Colon (tissue), 2 donors: ENCODE measurements at regions not wholly inside any gene's neighbourhood (a gene's known extent, or its start where the extent isn't known, plus 50 kb on each side); places are given as distances from the start of the nearest gene placed in this dataset.
"Not testable (repeated sequence)": the region's sequence is repeated elsewhere in the genome, so short reads cannot be mapped to it uniquely, and the experiment has no call there.

Source experiments
- FAIRE-seq: peaks from 2 replicates; lab custom pipeline; 2012; peaks lifted over from hg19 to GRCh38; lab: Jason Lieb, UNC
- donor health status: control.
- donor health status: control.

DNA sequence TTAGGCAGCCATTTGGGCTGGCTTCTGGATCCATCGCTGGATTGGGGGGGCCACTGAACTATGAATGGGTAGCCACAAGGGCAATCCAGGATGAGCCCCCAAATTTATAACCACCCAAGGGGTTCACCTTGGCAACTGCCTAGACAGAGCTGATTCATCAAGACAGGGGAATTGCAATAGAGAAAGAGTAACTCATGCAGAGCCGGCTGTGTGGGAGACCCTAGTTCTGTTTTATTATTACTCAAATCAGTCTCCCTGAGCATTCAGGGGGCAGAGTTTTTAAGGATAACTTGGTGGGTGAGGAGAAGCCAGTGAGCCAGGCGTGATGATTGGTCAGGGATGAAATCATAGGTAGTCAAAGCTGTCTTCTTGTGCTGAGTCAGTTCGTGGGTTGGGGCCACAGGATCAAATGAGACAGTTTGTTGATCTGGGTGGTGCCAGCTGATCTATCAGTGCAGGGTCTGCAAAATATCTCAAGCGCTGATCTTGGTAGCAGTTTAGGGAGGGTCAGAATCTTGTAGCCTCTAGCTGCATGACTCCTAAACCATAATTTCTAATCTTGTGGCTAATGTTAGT lies 57.9 kb downstream of the DNAJB9 start:
- no peak for FAIRE-seq

DNA sequence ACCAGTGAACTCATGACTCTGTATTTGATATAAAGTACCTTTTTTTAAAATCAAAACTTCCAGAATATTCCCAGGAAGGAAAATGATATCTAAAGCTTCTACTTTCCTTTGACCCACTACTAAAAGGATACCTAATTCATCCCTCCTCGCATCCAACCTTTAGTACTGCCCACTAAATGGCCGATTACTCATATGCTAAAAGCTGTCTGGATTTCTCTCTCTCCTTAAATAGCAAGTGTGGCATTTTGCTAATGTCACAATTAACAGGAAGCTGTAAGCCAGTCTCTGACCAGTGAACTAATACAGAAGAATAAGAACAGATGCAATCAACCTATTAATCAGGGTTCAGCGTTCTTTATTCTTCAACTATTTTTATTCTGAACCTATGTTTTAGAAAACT lies 59.0 kb downstream of the DNAJB9 start:
- FAIRE-seq = no peak

DNA sequence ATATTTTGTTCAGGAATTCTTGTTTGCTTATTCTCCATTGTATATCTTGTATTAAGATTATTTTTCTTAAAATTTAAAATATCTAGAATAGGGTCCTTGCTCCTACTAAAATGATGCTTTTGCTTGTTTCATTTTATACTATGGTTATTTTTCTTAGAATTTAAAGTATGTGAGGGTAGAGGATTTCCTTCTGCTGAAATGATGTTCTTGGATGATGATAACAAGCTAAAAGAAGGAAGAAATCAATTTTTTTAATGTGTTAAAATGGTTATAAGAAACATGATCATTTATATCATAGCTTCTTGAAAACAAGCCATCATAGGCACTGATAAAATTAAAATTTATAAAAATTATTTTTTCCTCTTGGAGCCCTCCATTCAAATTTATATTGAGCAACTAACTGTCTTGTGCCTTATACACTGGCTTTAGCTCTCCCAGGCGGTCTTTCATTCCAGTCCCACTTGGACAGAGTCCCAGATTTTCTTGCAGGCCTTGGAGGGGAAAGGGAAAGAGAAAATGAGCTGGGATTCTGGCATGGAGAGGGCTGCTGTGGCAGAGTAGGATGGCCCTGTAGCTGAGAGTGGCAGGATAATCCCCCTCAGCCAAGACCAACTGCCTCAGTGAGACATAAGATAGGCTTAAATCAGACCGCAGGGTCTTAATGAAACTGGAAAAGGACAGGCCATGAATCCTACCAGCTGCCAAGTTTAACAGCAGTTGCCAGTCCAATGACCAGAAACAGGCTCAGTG lies 60.2 kb downstream of the DNAJB9 start:
- FAIRE-seq = no peak

DNA sequence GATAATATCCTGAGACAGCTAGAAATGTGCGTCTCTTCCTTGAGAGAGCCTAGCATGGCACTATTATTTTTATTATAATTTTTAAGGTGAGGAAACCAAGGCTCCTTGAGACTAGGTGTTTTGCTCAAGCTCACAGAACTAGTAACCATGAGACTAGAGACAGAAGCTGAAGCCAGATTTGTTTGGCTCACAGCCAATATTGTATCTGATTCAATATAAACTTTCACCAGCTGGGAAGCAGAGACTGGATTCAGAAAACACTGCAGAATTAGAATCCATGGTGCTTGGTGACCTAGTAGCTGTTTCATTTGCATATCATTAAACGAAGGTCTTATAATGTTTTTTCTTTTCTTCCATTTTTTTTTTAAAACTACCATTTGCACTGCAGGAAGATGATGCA lies 64.4 kb downstream of the DNAJB9 start:
- no peak for FAIRE-seq

DNA sequence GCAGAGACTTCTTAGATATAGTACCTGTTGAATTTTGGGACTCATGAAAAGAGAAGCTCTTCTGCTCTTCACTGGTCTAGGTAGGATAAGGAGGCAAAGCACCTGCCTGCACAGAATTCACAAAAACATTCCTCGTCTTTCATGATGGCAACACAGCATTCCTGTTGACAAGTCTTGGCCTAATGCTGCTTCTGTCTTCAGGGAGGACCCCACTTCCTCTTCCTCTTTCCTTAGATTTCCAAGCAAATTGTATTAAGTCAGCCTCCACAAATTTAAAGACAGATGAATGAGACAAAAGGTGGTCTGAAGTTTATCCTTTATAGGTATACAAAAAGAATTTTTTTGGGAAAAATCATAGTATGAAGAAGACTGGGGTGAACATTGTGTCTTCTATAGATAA lies 64.9 kb downstream of the DNAJB9 start:
- FAIRE-seq = no peak

DNA sequence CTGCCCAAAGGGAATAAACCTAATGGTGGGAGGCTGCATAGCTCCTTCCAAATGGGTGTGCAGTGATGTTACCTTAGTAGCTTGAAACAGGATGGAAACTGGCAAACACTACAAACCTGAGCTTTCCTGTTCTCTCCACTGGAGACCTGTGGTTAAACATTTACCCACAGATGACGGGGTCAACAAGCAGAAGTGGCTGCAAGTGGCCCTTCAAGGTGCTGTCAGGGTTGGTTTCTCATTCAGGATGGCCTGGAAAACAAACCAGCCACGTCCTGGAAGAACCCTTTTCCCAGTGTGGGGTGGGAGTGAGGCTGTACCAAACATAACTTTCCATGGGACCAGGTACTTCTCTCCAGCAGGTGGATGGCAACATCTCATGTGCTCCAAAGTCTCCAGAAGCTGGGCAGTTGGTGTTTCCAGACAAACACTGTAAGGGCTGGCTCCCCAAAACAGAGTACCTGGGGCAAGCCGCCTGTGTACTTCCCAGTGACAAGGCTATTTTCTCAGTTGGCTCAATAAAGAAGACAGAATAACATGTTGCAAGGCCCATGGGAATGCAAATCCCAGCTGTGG lies 67.5 kb downstream of the DNAJB9 start:
- FAIRE-seq = no peak

DNA sequence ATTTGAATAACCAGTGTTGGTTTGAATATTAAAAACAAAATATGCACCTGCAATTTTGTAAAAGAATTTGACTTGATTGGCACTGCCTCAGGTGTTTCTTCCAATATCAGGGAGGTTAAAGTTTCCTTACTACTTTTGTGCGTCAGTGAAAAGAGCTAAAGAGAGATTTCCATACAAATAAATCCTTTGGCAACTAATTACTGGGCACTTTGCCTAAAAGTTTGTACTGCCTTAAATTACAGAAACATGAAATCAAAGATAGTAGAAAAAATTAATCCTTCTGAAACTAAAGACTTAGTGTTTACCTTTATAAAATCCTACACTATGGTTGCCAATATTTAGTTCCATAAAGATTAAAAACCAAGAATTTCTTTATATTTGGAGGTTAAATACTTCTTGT lies 72.5 kb downstream of the DNAJB9 start:
- FAIRE-seq = no peak

DNA sequence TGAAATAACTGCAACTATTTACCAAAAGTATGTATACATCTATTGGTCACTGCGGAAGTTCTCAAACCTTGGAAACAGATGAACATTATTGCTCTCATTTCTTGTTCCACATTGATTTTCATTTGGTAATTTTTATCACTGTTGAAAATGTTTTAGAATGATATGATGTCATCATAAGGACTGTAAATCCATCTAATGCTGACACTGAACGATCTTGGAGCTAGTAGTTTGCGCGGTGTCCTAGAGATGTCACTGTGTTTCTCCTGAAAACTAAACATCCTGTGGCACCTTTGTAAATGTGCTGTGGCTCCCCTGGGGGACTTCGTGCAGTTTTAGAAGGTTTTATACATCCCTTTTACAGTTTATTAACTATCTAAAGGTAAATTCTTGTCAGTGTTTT lies 73.5 kb downstream of the DNAJB9 start:
- FAIRE-seq = no peak

DNA sequence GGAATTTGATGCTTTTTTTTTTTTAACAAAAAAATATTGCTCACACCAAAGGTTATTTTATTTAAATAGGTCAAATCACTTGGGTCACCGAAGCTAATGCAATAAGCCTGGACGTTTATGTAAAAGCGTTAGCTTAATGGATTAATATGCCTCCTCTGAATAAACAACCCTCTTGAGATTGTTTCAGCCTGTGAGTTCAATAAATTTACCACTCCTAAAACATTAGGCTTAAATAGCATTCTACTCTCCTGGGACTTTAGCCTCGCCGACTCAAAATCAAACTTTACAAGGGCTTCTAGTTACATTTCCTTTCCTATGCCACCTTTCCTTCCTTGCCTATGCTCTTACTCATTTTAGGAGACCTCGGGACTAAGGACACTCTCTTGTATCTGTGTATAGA lies 79.3 kb downstream of the DNAJB9 start:
- no peak for FAIRE-seq

DNA sequence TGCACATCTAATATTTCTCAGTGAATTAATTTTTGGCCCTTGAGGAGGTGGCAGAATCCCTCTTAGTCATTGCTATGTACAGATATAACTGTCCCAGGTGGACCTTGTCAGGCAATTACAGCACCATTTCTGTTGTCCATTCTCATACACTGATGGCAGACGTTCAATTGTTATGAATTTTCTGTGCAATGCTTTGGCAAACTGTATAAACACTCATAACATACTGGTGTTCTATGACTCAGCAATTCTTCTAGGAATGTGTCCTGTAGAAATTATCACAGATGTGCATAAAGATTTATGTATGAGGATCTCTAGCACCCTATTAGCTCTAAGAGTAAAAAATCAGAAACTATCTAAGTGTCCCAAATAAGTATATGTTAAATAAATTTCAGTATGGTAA lies 80.8 kb downstream of the DNAJB9 start:
- FAIRE-seq = no peak

DNA sequence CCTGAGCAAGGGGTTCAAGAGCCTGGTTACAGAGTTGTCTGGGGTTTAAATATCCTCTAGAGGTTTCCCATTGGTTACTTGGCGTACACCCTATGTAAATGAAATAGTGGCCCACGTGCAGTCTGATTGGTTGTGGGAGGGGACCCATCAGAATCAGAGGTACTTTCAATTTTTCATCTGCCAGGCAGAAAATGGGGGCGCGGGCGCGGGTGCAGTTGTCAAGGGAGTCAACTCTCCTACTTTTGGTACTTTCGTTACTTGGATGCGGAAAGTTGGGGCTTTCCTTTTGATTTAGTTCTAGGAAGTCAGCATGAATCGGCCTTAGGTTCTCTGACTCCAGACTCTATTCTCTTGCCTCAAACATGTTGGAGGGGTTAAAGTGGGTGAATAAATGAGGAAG lies 83.2 kb downstream of the DNAJB9 start:
- FAIRE-seq = no peak

DNA sequence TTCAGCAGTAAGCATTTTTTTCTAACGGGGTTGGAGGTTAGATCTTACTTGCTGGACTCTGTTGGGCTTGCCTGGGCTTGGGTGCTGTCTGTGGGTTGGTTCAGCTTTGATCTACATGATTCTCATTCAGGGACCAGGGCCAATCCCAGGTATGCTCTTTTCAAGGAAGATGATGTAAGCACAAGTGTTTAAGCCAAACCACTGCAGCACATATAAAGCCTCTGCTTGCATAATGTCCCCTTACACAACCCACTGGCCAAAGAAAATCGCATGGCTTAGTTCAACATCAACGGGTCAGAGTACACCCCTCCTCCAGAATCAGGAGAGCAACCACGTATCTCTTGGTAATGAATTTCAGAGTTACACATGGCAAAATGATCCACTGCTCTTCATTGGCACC lies 83.9 kb downstream of the DNAJB9 start:
- FAIRE-seq = no peak

DNA sequence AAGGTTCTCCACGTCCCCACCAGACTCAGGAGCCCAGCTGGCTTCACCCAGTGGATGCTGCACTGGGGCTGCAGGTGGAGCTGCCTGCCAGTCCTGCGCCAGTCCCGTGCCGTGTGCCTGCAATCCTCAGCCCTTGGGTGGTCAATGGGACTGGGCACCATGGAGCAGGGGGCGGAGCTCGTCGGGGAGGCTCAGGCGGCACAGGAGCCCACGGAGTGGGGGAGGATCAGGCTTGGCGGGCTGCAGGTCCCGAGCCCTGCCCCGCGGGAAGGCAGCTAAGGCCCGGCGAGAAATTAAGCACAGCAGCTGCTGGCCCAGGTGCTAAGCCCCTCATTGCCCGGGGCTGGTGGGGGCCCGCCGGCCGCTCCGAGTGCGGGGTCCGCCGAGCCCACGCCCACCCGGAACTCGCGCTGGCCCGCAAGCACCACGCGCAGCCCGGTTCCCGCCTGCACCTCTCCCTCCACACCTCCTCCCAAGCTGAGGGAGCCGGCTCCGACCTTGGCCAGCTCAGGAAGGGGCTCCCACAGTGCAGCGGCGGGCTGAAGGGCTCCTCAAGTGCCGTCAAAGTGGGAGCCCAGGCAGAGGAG lies 87.6 kb downstream of the DNAJB9 start:
- not testable (repeated sequence) for FAIRE-seq

DNA sequence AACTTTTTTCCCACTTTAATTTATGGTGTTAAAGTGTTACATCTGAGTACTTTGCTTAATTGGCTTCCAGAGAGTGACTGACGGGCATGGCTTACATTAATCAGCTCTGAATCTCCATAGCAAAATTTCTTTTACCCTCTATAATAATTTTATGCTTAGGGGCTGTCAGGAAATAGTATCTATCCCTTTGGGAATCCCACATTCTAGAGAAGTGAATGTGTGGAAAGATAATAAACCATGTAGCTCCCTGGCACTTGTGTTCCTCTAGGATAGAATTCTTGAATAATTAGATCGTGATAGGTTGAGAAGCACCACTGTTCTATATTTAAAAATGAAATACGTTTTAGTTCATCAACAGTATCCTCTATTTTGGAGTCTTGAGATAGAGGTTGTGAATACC lies 89.6 kb downstream of the DNAJB9 start:
- FAIRE-seq = no peak

DNA sequence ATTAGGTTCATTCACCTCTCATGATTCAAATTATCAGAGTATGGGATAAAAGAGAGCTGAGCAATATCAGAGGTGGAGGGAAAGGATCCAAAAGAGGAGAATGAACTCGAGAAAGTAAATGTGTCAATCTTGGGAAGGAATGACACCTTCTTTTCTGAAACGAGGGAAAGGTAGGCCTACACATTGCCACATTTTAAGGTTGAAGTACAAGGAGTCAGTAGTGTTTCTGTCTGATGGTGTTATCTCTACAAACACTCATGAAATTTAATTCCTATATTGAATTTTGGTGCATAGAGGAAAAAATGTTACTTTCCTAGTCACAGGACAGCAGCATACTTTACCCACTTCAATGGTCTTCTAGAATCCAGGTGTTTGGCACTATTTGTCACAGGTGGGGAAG lies 90.2 kb downstream of the DNAJB9 start:
- no peak for FAIRE-seq

DNA sequence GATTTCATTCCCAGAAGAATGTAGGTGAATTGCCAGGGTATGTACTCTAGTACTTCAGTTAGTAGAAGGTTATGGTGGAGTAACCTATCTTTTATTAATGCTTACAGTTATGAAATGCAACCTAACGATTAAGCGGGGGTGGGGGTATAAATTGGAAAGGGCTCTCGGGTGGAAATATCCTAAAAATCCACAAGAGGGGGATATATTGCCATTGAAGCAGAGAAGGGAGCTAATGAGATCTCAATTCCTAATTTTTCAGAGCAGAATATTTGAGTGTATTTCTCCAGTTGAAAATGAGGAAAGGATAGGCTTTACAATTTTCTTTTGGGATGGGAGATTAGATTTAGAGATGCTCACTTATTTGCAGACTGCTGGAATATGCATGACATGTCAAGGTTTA lies 90.8 kb downstream of the DNAJB9 start:
- FAIRE-seq = no peak

DNA sequence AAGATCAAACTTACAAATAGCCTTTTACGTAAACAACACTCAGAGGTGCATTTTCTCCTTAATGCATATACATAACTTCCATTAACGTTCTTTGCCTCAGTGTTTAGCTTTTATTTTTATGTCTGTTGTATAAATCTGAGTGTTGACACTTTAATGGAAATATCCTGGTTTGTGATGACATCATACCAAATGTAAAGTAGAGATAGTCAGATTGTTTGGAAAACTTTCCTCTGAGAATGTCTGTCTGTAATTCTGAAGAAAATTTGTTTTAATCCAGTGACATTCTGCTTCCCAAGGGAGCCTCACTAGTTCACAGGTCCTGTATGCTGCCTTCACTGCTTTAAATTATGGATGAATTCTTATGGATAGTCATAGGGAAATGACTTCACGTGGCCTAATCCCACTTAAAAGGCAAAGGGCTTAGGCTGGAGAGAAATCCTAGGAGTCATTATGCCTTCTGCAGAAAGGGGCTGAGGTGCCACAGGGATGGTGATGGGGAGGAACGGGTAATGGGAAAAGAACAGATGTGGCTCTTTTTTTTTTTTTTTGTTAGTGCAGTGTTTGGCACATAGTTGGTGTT lies 93.2 kb downstream of the DNAJB9 start:
- no peak for FAIRE-seq

DNA sequence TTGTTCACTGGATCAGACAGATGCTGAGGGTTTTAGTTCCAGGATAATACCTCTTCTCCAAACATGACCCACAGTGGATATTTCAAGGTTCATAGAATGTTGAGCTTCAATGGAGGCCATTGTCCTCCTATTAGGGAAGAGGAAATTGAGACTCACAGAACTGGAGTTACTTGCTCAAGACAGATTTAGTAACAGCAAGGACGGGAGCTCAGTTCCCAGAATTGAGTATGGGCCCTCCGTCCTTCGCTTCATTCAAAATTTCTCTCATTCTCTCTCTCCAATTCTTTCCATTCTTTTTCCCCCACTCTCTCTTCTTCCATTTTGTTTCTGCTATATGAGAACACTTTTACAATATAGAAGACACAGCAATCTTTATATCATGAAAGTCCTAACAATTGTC lies 94.0 kb downstream of the DNAJB9 start:
- FAIRE-seq = no peak

DNA sequence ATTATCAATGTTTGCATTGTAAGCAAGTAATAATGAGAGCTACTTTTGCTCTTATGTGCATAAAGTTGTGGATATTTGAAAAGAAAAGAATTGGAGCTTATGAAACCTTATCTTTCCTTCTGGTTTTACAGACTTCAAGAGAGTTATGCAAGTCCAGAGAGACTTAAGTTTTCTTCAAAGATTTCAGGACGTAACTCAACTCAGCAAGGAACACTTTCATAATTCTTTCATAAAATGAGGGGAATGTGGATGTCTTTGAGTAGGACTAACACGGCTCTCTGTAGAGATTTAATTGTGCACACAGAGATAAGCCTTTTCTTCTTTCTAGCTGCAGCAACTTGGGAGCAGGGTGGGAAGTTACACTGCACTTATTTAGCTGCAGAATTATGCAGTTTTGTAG lies 97.5 kb downstream of the DNAJB9 start:
- FAIRE-seq = no peak

DNA sequence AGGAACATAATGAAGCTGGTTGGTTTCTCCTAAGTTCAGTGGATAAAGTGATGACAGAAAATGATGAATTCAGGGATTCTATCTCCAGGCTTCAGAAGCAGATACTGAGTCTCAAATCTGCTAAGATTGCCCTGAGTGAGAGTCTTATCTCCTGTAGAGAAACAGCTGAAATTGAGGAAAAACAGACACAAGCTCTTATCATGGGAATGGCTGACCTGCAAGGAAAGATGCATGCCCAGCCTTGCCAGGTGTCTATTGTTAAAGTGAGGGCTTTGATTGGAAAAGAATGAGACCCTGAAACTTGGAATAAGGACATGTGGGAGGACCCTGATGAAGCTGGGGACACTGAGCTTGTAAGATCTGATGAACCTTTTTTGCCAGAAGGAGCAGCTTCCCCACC lies 100.3 kb downstream of the DNAJB9 start:
- no peak for FAIRE-seq

DNA sequence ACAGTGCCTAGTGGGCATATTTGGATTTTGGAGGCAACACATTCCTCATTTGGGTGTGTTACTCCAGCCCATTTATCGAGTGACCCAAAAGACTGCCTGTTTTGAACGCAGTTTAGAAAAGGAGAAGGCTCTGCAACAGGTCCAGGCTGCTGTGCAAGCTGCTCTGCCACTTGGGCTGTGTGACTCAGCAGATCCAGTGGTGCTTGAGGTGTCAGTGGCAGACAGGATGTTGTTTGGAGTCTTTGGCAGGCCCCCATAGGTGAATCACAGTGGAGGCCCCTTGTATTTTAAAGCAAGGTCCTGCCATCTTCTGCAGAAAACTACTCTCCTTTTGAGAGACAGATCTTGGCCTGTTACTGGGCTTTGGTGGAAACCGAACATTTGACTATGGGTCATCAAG lies 104.0 kb downstream of the DNAJB9 start:
- not testable (repeated sequence) for FAIRE-seq

DNA sequence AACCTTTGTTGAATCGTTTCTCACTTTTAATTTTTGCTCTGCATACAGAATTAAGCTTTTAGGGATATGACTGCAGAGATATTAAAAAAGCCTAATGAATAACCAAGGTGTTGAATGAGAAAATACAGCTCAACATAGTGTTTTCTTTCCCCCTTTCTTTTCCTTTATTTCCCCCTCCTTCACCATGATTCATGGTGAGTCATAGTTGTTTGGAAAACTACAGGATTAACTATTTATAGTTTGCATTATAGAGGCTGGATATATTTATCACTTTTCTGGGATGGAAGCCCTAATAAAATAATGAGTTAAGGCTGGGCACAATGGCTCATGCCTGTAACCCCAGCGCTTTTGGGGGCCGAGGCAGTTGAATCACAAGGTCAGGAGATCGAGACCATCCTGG lies 115.0 kb downstream of the DNAJB9 start:
- no peak for FAIRE-seq

DNA sequence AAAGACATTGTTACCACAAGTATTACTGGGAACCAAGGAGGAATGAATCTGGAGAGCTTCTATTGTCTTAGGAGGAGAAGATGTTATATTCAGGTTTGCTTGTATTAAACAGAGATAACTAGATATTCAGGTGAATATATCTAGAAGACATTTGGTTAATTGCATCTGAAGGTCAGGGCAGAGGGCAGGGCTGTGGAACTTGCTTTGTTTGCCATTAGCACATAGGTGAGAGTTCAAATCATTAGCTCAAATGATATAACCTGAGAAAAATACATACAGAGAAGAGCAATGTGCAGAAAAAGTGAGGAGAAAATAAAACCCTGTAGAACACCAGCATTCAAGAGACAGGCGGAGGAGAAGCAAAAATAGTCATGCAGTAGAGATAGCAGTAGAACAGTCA lies 116.8 kb downstream of the DNAJB9 start:
- no peak for FAIRE-seq
